ENCODE measurements at regions not wholly inside any gene's neighbourhood (a gene's known extent, or its start where the extent isn't known, plus 50 kb on each side); places are given as distances from the start of the nearest gene placed in this dataset.

GRCh38 chr14:101333335-101334280 lies 227.7 kb upstream of the DIO3 start:
- no peak for TF ChIP-seq CTCF (IDR thresholded peaks at IDR 0.05)
- TF ChIP-seq POLR2A (IDR thresholded peaks at IDR 0.05): no peak

Measured in prostate gland (tissue), 2 donors.